ENCODE measurements at regions not wholly inside any gene's neighbourhood (a gene's known extent, or its start where the extent isn't known, plus 50 kb on each side); places are given as distances from the start of the nearest gene placed in this dataset.

DNA sequence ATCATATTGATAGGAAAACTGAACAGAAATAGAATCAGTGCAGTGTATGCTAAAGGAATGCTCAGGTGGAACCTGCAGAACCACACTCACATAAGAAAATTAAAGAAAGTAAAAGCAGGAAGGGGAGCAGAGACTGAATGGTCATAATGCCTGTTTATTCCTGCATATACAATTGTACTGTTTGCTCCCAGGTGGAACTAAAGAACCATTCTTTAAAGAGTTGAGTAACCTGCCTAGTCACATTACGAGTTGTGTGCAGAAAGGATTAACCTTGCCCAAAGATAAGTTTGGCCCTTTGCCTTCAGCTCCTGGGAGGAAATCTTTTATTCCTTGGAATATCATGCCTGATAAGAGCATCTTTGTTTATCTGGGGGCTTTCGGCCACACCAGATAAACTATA lies 434.7 kb downstream of the KIF2B start:
- no peak overlapping the region for H3K27ac ChIP-seq
- no peak overlapping the region for H3K4me3 ChIP-seq (ENCODE audit: low read depth, low read length)
- H3K9me3 ChIP-seq (ENCODE audit: severe bottlenecking), result peaks cover 4% of the 10 kb centered on the region
- no peak for DNase-seq
- TF ChIP-seq, protein P1, sequence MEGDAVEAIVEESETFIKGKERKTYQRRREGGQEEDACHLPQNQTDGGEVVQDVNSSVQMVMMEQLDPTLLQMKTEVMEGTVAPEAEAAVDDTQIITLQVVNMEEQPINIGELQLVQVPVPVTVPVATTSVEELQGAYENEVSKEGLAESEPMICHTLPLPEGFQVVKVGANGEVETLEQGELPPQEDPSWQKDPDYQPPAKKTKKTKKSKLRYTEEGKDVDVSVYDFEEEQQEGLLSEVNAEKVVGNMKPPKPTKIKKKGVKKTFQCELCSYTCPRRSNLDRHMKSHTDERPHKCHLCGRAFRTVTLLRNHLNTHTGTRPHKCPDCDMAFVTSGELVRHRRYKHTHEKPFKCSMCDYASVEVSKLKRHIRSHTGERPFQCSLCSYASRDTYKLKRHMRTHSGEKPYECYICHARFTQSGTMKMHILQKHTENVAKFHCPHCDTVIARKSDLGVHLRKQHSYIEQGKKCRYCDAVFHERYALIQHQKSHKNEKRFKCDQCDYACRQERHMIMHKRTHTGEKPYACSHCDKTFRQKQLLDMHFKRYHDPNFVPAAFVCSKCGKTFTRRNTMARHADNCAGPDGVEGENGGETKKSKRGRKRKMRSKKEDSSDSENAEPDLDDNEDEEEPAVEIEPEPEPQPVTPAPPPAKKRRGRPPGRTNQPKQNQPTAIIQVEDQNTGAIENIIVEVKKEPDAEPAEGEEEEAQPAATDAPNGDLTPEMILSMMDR (IDR thresholded peaks at IDR 0.05; ENCODE audit: low read depth, low read length), result no peak
- H3K27me3 ChIP-seq (ENCODE audit: insufficient read depth, low read depth, severe bottlenecking), result no peaks in the 10 kb centered on the region
- no peaks in the 10 kb centered on the region for H3K36me3 ChIP-seq

DNA sequence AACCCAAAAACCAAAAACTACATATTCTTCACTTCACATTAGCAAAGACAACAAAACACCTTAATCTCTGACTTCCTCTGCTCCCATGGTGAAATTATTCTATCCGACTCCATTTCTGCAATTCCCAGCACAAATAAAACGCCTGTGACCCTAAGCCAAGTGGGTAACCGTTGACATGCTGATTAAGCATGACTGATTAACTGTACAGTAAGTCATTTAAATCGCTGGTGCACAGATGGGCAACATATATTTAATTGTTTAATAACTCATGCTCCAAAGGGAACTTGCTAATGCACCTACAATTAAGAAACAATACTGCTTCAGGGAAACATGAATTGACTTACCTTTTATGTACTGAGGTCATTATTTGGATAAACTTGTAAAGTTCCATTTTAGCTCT lies 436.7 kb downstream of the KIF2B start:
- H3K27me3 ChIP-seq (ENCODE audit: insufficient read depth, low read depth, severe bottlenecking), result no peaks in the 10 kb centered on the region
- TF ChIP-seq, protein P1 (IDR thresholded peaks at IDR 0.05; ENCODE audit: low read depth, low read length), result no peak
- peak overlapping the region; percentile 17 for H3K27ac ChIP-seq
- no peaks in the 10 kb centered on the region for H3K36me3 ChIP-seq
- peaks cover 4% of the 10 kb centered on the region for H3K9me3 ChIP-seq (ENCODE audit: severe bottlenecking)
- H3K4me3 ChIP-seq (ENCODE audit: low read depth, low read length), result no peak overlapping the region
- DNase-seq, result peak; percentile 52

DNA sequence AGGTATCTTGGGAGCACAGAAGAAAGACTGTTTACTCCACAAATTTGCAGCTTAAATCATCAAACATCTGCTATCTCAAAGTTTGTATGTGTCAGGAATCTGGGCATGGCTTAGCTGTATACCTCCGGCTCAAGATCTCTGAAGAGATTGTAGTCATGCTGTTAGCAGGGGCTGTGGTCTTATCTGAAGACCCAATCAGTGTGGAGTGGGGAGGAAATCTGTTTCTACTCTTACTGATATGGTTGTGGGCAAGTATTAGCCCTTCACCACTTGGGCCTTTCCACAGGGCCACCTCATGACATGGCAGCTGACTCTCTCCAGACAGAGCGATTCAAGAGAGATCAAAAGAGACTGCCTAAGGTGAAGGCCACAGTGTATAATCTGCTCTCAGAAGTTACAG lies 438.7 kb downstream of the KIF2B start:
- no peaks in the 10 kb centered on the region for H3K27me3 ChIP-seq (ENCODE audit: insufficient read depth, low read depth, severe bottlenecking)
- H3K4me3 ChIP-seq (ENCODE audit: low read depth, low read length), result no peak overlapping the region
- no peak overlapping the region for H3K27ac ChIP-seq
- TF ChIP-seq, protein P1 (IDR thresholded peaks at IDR 0.05; ENCODE audit: low read depth, low read length), result no peak
- no peaks in the 10 kb centered on the region for H3K36me3 ChIP-seq
- H3K9me3 ChIP-seq (ENCODE audit: severe bottlenecking), result peaks cover 11% of the 10 kb centered on the region
- no peak for DNase-seq

DNA sequence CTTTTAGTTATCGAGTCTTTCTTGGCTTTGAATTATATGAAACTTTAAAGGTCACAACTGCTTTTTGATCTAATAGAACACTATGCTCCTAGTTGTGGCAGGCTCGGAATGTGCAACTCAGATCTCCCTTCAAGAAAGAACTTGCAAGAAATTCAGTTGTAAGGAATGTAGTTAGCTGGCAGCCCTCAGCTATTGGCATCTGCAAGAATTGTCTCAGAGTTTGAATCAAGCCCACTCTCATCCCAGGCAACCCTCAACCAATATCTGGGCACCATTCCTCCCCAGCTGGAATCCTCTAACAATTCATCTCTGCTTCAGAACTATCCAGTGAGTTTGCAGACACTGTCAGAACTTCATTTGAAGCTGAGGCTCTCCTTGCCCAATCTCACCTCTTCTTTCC lies 447.2 kb downstream of the KIF2B start:
- Histone ChIP-seq H3K27me3 (ENCODE audit: insufficient read depth, low read depth, severe bottlenecking) (no peaks in the 10 kb centered on the region), H3K9me3 (ENCODE audit: severe bottlenecking) (peaks cover 4% of the 10 kb centered on the region), H3K4me3 (ENCODE audit: low read depth, low read length) (no peak overlapping the region), H3K27ac (no peak overlapping the region), H3K36me3 (no peaks in the 10 kb centered on the region)
- TF ChIP-seq, protein P1 (IDR thresholded peaks at IDR 0.05; ENCODE audit: low read depth, low read length), result no peak
- DNase-seq, result no peak

DNA sequence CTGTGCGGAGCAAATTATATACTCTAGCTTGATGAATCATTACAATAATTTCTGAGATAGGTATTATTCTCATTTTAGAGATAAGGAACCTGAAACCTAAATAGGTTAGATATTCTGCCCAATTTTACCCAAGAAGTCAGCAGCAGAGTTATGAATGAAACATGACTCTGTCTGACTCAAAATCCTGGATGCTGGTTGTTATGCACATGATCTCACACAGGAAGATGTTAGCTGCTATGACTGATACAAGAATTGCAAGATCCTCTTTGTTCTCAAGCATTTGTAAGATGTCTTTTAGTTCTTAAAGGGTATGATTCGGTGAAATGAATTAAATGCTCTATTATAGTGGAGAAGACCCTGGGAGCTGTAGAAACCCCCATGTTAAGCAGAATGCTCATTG lies 447.8 kb downstream of the KIF2B start:
- H3K9me3 ChIP-seq (ENCODE audit: severe bottlenecking), result no peaks in the 10 kb centered on the region
- H3K27ac ChIP-seq, result no peak overlapping the region
- no peak overlapping the region for H3K4me3 ChIP-seq (ENCODE audit: low read depth, low read length)
- H3K27me3 ChIP-seq (ENCODE audit: insufficient read depth, low read depth, severe bottlenecking), result no peaks in the 10 kb centered on the region
- H3K36me3 ChIP-seq, result no peaks in the 10 kb centered on the region
- DNase-seq, result no peak
- TF ChIP-seq, protein P1 (IDR thresholded peaks at IDR 0.05; ENCODE audit: low read depth, low read length), result no peak

DNA sequence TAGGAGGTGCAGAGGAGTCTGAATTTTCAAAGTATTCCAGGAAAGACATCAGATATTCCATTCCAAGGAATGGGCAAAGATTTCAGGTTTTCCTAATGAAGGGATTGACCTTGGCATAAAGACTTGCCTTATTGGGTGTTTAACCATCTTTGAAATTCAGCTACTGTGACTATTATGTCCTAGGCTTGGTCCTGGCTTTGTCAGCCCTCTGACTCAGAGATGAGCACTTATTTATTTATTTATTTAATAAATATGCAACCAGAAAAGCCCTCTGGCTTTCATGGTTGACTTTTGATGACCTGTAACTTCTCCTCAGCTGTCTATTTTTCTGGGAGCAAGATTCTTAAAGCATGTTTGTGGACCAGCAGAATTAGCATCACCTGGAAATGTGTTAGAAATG lies 455.1 kb downstream of the KIF2B start:
- Histone ChIP-seq H3K27me3 (ENCODE audit: insufficient read depth, low read depth, severe bottlenecking) (no peaks in the 10 kb centered on the region), H3K4me3 (ENCODE audit: low read depth, low read length) (no peak overlapping the region), H3K9me3 (ENCODE audit: severe bottlenecking) (no peaks in the 10 kb centered on the region), H3K36me3 (no peaks in the 10 kb centered on the region), H3K27ac (no peak overlapping the region)
- TF ChIP-seq, protein P1 (IDR thresholded peaks at IDR 0.05; ENCODE audit: low read depth, low read length), result no peak
- no peak for DNase-seq
